HEK293 (cell line): ENCODE measurements at regions not wholly inside any gene's neighbourhood (a gene's known extent, or its start where the extent isn't known, plus 50 kb on each side); places are given as distances from the start of the nearest gene placed in this dataset.

Experiments
- CTCF ChIA-PET: fragments of 350-600 bp; formaldehyde crosslinking; extraction: SDS; loops from one replicate; lab custom pipeline; 2021; ENCODE audit warnings: antibody characterized with exemption; lab: Yijun Ruan, JAX
- POLR2A ChIA-PET: fragments of 300-600 bp; formaldehyde crosslinking; extraction: SDS; loops from one replicate; lab custom pipeline; 2020; ENCODE audit warnings: antibody characterized with exemption, inconsistent platforms; lab: Yijun Ruan, JAX
- H3K27ac ChIP-seq: fragments of 200-500 bp; sonication (Bioruptor generic); 2 replicates; pipeline ENCODE4 v1.5.1; 2014; ENCODE audit warnings: low read depth, low read length, control low read depth, inconsistent platforms; ENCODE audit errors: extremely low read depth
- H3K36me3 ChIP-seq, 2 experiments: fragments of 200-500 bp in 1 of 2; sonication (Bioruptor generic) in 1 of 2; 1 replicate in 1 of 2; 2 replicates in 1 of 2; pipeline ENCODE4 v1.5.1; 2014 to 2017; ENCODE audit warnings: inconsistent platforms in 2 of 2, low read length in 2 of 2; ENCODE audit not compliant: control insufficient read depth in 2 of 2, insufficient read depth in 1 of 2
- H3K4me1 ChIP-seq: fragments of 200-500 bp; sonication (Bioruptor generic); 2 replicates; pipeline ENCODE4 v1.5.1; 2014; ENCODE audit warnings: mild to moderate bottlenecking, low read length, inconsistent platforms; ENCODE audit not compliant: control insufficient read depth, insufficient read depth
- H3K4me3 ChIP-seq: 2 replicates; pipeline ENCODE4 v1.5.1; 2011; ENCODE audit warnings: low read depth, mild to moderate bottlenecking, control low read depth, low read length, moderate library complexity
- H3K9me3 ChIP-seq: fragments of 200-500 bp; sonication (Bioruptor generic); 2 replicates; pipeline ENCODE4 v1.5.1; 2014; ENCODE audit warnings: low read depth, low read length, inconsistent platforms; ENCODE audit not compliant: control insufficient read depth, insufficient read depth
- KLF10 ChIP-seq: fragments of 450-650 bp; IDR thresholded peaks from 2 replicates; pipeline ENCODE4 v1.5.1; 2018; ENCODE audit warnings: missing biosample characterization, mild to moderate bottlenecking, missing genetic modification characterization
- KLF17 ChIP-seq: fragments of 450-650 bp; formaldehyde crosslinking; IDR thresholded peaks from 2 replicates; pipeline ENCODE4 v1.5.1; 2016; ENCODE audit warnings: missing biosample characterization, missing genetic modification characterization
- REPIN1 ChIP-seq: fragments of 450-650 bp; formaldehyde crosslinking; IDR thresholded peaks from 2 replicates; pipeline ENCODE4 v1.5.1; 2017; ENCODE audit warnings: missing biosample characterization, missing genetic modification characterization, low read depth
- ZBTB10 ChIP-seq: fragments of 450-650 bp; formaldehyde crosslinking; IDR thresholded peaks from 2 replicates; pipeline ENCODE4 v1.5.1; 2016; ENCODE audit warnings: missing biosample characterization, missing genetic modification characterization
- ZBTB26 ChIP-seq: fragments of 450-650 bp; formaldehyde crosslinking; optimal IDR thresholded peaks from 2 replicates; pipeline ENCODE3; 2016; ENCODE audit warnings: missing biosample characterization, mild to moderate bottlenecking, missing genetic modification characterization
- ZNF274 ChIP-seq, 2 experiments: fragments of 200-500 bp in 1 of 2; fragments of 450-650 bp in 1 of 2; sonication (Bioruptor generic) in 1 of 2; formaldehyde crosslinking in 1 of 2; IDR thresholded peaks; 2 replicates each; pipeline versions ENCODE4 v1.5.1 to v1.6.1; 2014 to 2016; ENCODE audit warnings: borderline replicate concordance in 1 of 2, inconsistent platforms in 1 of 2, low read length in 1 of 2, missing biosample characterization in 1 of 2, missing genetic modification characterization in 1 of 2
- ZNF324 ChIP-seq: fragments of 450-650 bp; formaldehyde crosslinking; IDR thresholded peaks from 2 replicates; pipeline ENCODE4 v1.5.1; 2016; ENCODE audit warnings: missing biosample characterization, missing genetic modification characterization
- ZNF488 ChIP-seq: fragments of 450-650 bp; formaldehyde crosslinking; IDR thresholded peaks from 2 replicates; pipeline ENCODE4 v1.5.1; 2016; ENCODE audit warnings: missing biosample characterization, missing genetic modification characterization
- ZNF548 ChIP-seq: fragments of 450-650 bp; formaldehyde crosslinking; IDR thresholded peaks from 2 replicates; pipeline ENCODE4 v1.5.1; 2016; ENCODE audit warnings: missing biosample characterization, missing genetic modification characterization
- ZNF624 ChIP-seq: fragments of 450-650 bp; formaldehyde crosslinking; IDR thresholded peaks from 2 replicates; pipeline ENCODE4 v1.5.1; 2017; ENCODE audit warnings: missing biosample characterization, missing genetic modification characterization
- ZNF654 ChIP-seq: fragments of 450-650 bp; formaldehyde crosslinking; IDR thresholded peaks from 2 replicates; pipeline ENCODE4 v1.5.1; 2016; ENCODE audit warnings: low read depth, missing biosample characterization, missing genetic modification characterization
- ZNF792 ChIP-seq: fragments of 450-650 bp; formaldehyde crosslinking; IDR thresholded peaks from 2 replicates; pipeline ENCODE4 v1.5.1; 2016; ENCODE audit warnings: missing biosample characterization, missing genetic modification characterization
- ZSCAN5A ChIP-seq: fragments of 450-650 bp; formaldehyde crosslinking; IDR thresholded peaks from 2 replicates; pipeline ENCODE4 v1.5.1; 2016; ENCODE audit warnings: missing biosample characterization, missing genetic modification characterization

GRCh38 chr6:27782748-27783147 lies 129.4 kb downstream of the OR2B2 start (continued):
- TF ChIP-seq ZNF624 (tag by site-specific recombination) (no peak), ZNF792 (no peak)

- TF ChIP-seq ZSCAN5A (tag by site-specific recombination) (no peak), ZBTB10 (tag by site-specific recombination) (no peak), ZBTB26 (tag by site-specific recombination) (no peak), ZNF548 (tag by site-specific recombination) (no peak)
- POLR2A ChIA-PET: no interaction called here
- CTCF ChIA-PET: interaction anchor here (4.6 kb wide), 1 partner anchor 7 kb away, joined by 31 read pairs; no protein-coding TSS in a partner anchor
- Histone ChIP-seq H3K4me1 (no peaks in the 10 kb centered on the region), H3K27ac (no peak overlapping the region), H3K9me3 (no peaks in the 10 kb centered on the region), H3K4me3 (no peak overlapping the region), H3K36me3 (no peaks in the 10 kb centered on the region)
Observed at GRCh38 chr6:27778625-27779417, 133.4 kb downstream of the OR2B2 start.

GRCh38 chr6:27777614-27778355 lies 134.4 kb downstream of the OR2B2 start:
- H3K4me3 ChIP-seq: no peak overlapping the region
- POLR2A ChIA-PET: interaction anchor here (0.8 kb wide), 1 partner anchor 116 kb away, joined by 7 read pairs; no protein-coding TSS in a partner anchor

More at GRCh38 chr6:27777614-27778355, 134.4 kb downstream of the OR2B2 start:
- Histone ChIP-seq H3K9me3 (no peaks in the 10 kb centered on the region), H3K27ac (no peak overlapping the region), H3K4me1 (no peaks in the 10 kb centered on the region), H3K36me3 (no peaks in the 10 kb centered on the region)
- CTCF ChIA-PET: no interaction called here
- TF ChIP-seq KLF17 (tag by site-specific recombination): no peak
- no peak for TF ChIP-seq ZNF488 (tag by site-specific recombination)
- no peak for TF ChIP-seq KLF10
- peak; percentile 33; the same call in 1 of the 2 replicates for TF ChIP-seq REPIN1 (tag by site-specific recombination)
- TF ChIP-seq ZNF654 (tag by site-specific recombination): no peak
- TF ChIP-seq ZNF274 (IDR thresholded peaks at IDR 0.05; ENCODE audit: low read length): no peak
- TF ChIP-seq ZNF274 (tag by site-specific recombination; IDR thresholded peaks at IDR 0.05; ENCODE audit: borderline replicate concordance): no peak
- TF ChIP-seq ZNF324 (tag by site-specific recombination): 0 out of 2 replicates have a peak, but pooled peaks have one; percentile 42
